ENCODE measurements at regions not wholly inside any gene's neighbourhood (a gene's known extent, or its start where the extent isn't known, plus 50 kb on each side); places are given as distances from the start of the nearest gene placed in this dataset.

GRCh38 chr13:37303606-37304005, 198.1 kb upstream of the CSNK1A1L start:
- Histone ChIP-seq H3K36me3 (ENCODE audit: control insufficient read depth in 2 of 2, insufficient read depth in 1 of 2, low read length in 2 of 2) (no peaks in the 10 kb centered on the region), H3K4me3 (ENCODE audit: low read depth, low read length) (no peak overlapping the region), H3K27ac (ENCODE audit: extremely low read depth, low read depth, low read length) (no peak overlapping the region), H3K9me3 (ENCODE audit: control insufficient read depth, insufficient read depth, low read depth, low read length) (no peaks in the 10 kb centered on the region), H3K4me1 (ENCODE audit: control insufficient read depth, insufficient read depth, low read length) (no peaks in the 10 kb centered on the region)
- TF ChIP-seq BCL11A (tag by site-specific recombination; IDR thresholded peaks at IDR 0.05; ENCODE audit: low read depth) (no peak), HOXC10 (CRISPR knock-in tag; IDR thresholded peaks at IDR 0.05) (no peak), ZNF704 (tag by site-specific recombination; IDR thresholded peaks at IDR 0.05) (no peak), TSHZ1 (tag by site-specific recombination; IDR thresholded peaks at IDR 0.05; ENCODE audit: borderline replicate concordance) (no peak), ZBTB11 (tag by site-specific recombination; conservative IDR thresholded peaks at IDR 0.05; ENCODE audit: low read depth) (no peak), ZFP69B (tag by site-specific recombination; IDR thresholded peaks at IDR 0.05) (no peak), ZNF18 (tag by site-specific recombination; IDR thresholded peaks at IDR 0.05) (no peak), INSM2 (tag by site-specific recombination; IDR thresholded peaks at IDR 0.05) (no peak), ZNF175 (tag by site-specific recombination; IDR thresholded peaks at IDR 0.05) (no peak), ZNF174 (tag by site-specific recombination; IDR thresholded peaks at IDR 0.05) (no peak), ZNF292 (tag by site-specific recombination; IDR thresholded peaks at IDR 0.05; ENCODE audit: borderline replicate concordance, low read depth) (no peak)
- CTCF ChIA-PET, result no interaction called here
- POLR2A ChIA-PET, result no interaction called here

GRCh38 chr13:37302686-37303085, 197.2 kb upstream of the CSNK1A1L start:
- ChIA-PET POLR2A (no interaction called here), CTCF (interaction anchor here (1.0 kb wide), 1 partner anchor 11 kb away, joined by 3 read pairs; no protein-coding TSS in a partner anchor)
- Histone ChIP-seq H3K36me3 (ENCODE audit: control insufficient read depth in 2 of 2, insufficient read depth in 1 of 2, low read length in 2 of 2) (no peaks in the 10 kb centered on the region), H3K4me3 (ENCODE audit: low read depth, low read length) (no peak overlapping the region), H3K4me1 (ENCODE audit: control insufficient read depth, insufficient read depth, low read length) (no peaks in the 10 kb centered on the region), H3K27ac (ENCODE audit: extremely low read depth, low read depth, low read length) (no peak overlapping the region), H3K9me3 (ENCODE audit: control insufficient read depth, insufficient read depth, low read depth, low read length) (no peaks in the 10 kb centered on the region)
- TF ChIP-seq EGR2 (tag by site-specific recombination; IDR thresholded peaks at IDR 0.05; ENCODE audit: low read depth) (no peak), ZNF560 (tag by site-specific recombination; IDR thresholded peaks at IDR 0.05; ENCODE audit: borderline replicate concordance) (no peak), GLIS2 (tag by site-specific recombination; IDR thresholded peaks at IDR 0.05) (no peak), ZFHX2 (tag by site-specific recombination; conservative IDR thresholded peaks at IDR 0.05) (no peak), KLF8 (tag by site-specific recombination; IDR thresholded peaks at IDR 0.05) (no peak), ZNF302 (tag by site-specific recombination; IDR thresholded peaks at IDR 0.05; ENCODE audit: low read depth) (no peak), ZBTB6 (tag by site-specific recombination; IDR thresholded peaks at IDR 0.05) (no peak), ZIC2 (tag by site-specific recombination; IDR thresholded peaks at IDR 0.05) (no peak)

Data from HEK293 (cell line).